Aorta (tissue), 5 donors: ENCODE measurements at regions not wholly inside any gene's neighbourhood (a gene's known extent, or its start where the extent isn't known, plus 50 kb on each side); places are given as distances from the start of the nearest gene placed in this dataset.

Source experiments
- ATAC-seq: fragments of 200-7000 bp; cut with Tn5 transposase; one replicate; pipeline ENCODE4 v1.9.1; 2022; ENCODE audit warnings: moderate library complexity; ENCODE audit not compliant: low FRiP score
- DNase-seq, 2 donors: peaks; one replicate each; pipeline ENCODE4 v3.0.0-alpha.2; 2020
- H3K27ac ChIP-seq, 2 donors: one replicate each; pipeline ENCODE4 v1.5.1; 2013; ENCODE audit warnings: low read length in 2 of 2, mild to moderate bottlenecking in 2 of 2, moderate library complexity in 2 of 2, control low read depth in 1 of 2, inconsistent platforms in 1 of 2, low read depth in 1 of 2
- H3K27me3 ChIP-seq, 2 donors: one replicate each; pipeline ENCODE4 v1.6.1; 2013; ENCODE audit warnings: control low read depth in 1 of 2, low read length in 1 of 2, mild to moderate bottlenecking in 1 of 2, moderate library complexity in 1 of 2; ENCODE audit not compliant: insufficient read depth in 2 of 2, control insufficient read depth in 1 of 2
- H3K36me3 ChIP-seq, 2 donors: one replicate each; pipeline ENCODE4 v1.6.1; 2013; ENCODE audit warnings: control low read depth in 1 of 2, low read length in 1 of 2, mild to moderate bottlenecking in 1 of 2; ENCODE audit not compliant: insufficient read depth in 2 of 2, control insufficient read depth in 1 of 2
- H3K4me1 ChIP-seq, 2 donors: one replicate each; pipeline ENCODE4 v1.6.1; 2013; ENCODE audit warnings: low read length in 2 of 2, control low read depth in 1 of 2, mild to moderate bottlenecking in 1 of 2, moderate library complexity in 1 of 2; ENCODE audit not compliant: insufficient read depth in 2 of 2, control insufficient read depth in 1 of 2
- H3K4me3 ChIP-seq, 2 donors: one replicate each; pipeline ENCODE4 v1.5.1; 2013; ENCODE audit warnings: low read length in 2 of 2, control low read depth in 1 of 2, mild to moderate bottlenecking in 1 of 2
- H3K9me3 ChIP-seq: one replicate; pipeline ENCODE4 v1.6.1; 2013; ENCODE audit warnings: mild to moderate bottlenecking, low read length; ENCODE audit not compliant: control insufficient read depth
- WGBS, 2 donors: extraction: QIAGEN DNeasy Blood & Tissue Kit; methylation state at CpG; one replicate each; pipeline ENCODE4 v1.1.7; 2013; 5-methylcytosine and 5-hydroxymethylcytosine counted together
- intact Hi-C, 2 donors: fragments of 100-400 bp; cut with DNase I; formaldehyde crosslinking; loops; one replicate each; pipeline versions ENCODE4 v1.14.2 to v1.15.0; 2022
- donor health status: healthy with polysubstance abuse.
- donor health status: Bipolar disorder and iron deficiency.
- donor health status: DM: no; HTN: no; CAD: no.
- donor health status: DM: no; HTN: no; CAD: no.
- donor health status: DM: yes; HTN: yes; CAD: no.

DNA sequence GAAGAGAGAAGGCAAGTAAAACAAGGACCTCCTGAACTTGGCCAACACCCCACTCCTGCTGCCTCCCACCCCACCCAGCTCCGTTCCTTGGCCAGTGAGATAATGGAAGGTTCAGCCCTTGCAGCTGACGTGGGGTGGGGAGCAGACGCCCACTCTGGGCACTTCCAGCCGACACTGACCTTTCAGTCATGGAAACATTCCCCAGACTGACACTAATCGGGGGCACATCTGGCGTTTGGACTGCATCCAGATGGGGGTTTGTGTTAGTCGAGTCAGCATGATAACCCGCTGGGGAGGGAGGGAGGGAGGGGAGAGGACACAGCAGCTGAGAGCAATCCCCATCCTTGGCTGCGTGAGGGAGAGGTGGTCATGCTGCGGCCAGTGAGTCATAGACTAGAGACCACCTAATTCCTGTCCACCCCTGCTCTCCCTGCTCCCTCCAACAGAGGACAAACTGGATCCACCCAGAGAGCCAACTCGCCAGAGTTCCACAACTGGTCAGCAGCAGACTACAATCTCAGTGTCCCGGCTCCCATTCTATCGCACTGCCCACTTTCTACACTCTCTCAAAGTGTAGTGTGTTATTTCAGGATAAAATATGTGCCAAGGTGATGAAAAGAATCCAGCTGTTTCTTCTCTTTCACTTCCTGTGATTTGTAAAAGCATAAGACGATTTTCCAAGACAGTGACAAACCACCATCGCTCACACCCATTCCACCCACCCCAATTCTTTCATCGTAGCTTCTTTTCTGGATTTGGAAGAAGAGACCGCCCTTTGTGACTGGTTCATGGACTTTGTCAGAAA is 115.4 kb upstream of the PKDCC start:
- Histone ChIP-seq H3K4me3 (no peak overlapping the region), H3K27ac (no peak overlapping the region), H3K27me3 (no peaks in the 10 kb centered on the region), H3K36me3 (no peaks in the 10 kb centered on the region), H3K9me3 (no peaks in the 10 kb centered on the region), H3K4me1 (peaks cover 0 to 6% of the 10 kb centered on the region in 2 donors)
- 39 to 41% methylated on average over 17 of the region's 17 CpGs for WGBS, 2 donors
- intact Hi-C loops = no loop called here
- DNase-seq (peak; percentile 88 to 91), ATAC-seq (peak; percentile 72)

DNA sequence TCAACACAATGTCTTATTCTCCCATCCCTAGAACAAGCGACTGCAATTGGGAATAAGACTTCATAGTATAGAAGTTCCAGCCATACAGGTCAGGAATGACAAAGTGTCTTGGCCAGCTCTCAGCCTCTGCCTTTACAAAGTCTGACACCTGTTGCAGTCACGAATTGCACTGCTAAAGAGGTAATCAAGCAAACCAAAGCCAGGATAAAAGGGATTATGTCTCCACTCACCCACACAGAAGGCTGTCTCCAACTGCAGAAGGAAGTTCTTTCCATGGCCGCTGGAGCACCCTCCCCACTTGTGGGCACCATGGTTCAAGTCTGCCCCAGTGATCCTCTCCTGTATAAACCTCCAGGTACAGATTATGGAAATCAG is 114.8 kb upstream of the PKDCC start:
- DNase-seq = no peak
- no peak overlapping the region for H3K4me3 ChIP-seq
- no peaks in the 10 kb centered on the region for H3K36me3 ChIP-seq
- H3K9me3 ChIP-seq = no peaks in the 10 kb centered on the region
- WGBS, 2 donors = 86 to 93% methylated on average over 3 of the region's 3 CpGs
- peaks cover 0 to 8% of the 10 kb centered on the region in 2 donors for H3K4me1 ChIP-seq
- no peak for ATAC-seq
- intact Hi-C loops = no loop called here
- H3K27ac ChIP-seq = no peak overlapping the region
- no peaks in the 10 kb centered on the region for H3K27me3 ChIP-seq

DNA sequence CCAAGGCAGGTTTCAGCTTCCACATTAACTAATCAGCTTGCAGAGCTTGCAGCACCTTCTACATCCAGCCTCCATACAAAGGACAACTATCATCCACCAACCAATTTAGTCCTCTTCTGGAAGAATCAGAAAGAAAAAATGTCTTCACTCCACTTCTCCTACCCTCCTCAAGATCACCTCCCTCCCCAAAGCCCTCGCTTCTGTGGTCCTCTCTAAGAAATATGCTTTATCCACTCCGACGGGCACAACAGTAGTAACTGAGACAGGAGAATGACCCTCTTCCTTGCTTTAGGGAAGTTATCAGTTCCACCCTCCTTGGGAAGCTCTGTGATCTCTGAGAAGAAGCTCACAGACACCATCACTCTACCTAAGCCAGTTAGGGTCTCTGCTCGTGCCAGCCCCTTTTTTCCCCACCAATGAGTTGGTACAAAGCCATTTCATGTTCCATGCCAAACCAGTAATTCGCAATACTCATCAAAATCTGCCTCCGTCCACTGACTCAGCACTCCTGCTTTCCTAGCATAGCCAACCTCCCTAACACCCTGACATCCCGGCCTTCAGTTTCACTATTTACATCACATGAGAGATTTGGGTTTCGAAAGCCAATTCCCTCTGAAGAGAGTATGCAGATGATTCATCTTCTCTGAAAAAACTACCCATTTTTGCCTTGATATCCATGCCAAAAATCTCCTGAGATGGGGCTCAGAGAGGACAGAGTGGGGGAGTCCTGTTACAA is 114.1 kb upstream of the PKDCC start:
- DNase-seq (no peak), ATAC-seq (peak; percentile 76)
- peaks cover 3 to 8% of the 10 kb centered on the region in 2 donors for H3K4me1 ChIP-seq
- 61 to 64% methylated on average over 8 of the region's 8 CpGs for WGBS, 2 donors
- intact Hi-C loops = no loop called here
- no peak overlapping the region for H3K4me3 ChIP-seq
- H3K36me3 ChIP-seq = no peaks in the 10 kb centered on the region
- H3K9me3 ChIP-seq = no peaks in the 10 kb centered on the region
- no peaks in the 10 kb centered on the region for H3K27me3 ChIP-seq
- H3K27ac ChIP-seq = no peak overlapping the region

DNA sequence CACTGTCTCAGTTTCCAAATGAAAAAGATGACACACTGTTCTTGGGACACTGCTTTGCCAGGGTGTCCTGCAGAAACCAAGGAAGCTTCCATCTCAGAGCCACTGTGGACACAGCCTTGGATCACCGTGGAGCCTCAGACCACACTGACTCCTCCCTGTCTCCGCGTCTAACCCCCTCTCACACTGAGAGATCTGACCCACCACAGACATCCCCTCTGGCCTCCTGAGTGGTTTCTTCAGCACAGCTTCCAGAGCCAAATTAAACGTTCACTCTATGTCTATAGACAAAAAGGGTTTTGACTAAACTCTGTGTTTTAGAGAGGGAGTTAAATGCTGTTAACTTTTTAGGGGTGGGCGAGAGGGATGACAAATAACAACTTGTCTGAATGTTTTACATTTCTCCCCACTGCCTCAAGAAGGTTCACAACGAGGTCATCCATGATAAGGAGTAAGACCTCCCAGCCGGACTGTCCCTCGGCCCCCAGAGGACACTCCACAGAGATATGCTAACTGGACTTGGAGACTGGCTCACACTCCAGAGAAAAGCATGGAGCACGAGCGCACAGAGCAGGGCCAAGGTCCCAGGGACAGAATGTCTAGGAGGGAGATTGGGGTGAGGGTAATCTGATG is 113.4 kb upstream of the PKDCC start:
- Histone ChIP-seq H3K27me3 (no peaks in the 10 kb centered on the region), H3K4me3 (no peak overlapping the region), H3K36me3 (no peaks in the 10 kb centered on the region), H3K4me1 (peaks cover 3 to 8% of the 10 kb centered on the region in 2 donors), H3K27ac (peak overlapping the region in 1 of 2 donors; percentile 7), H3K9me3 (no peaks in the 10 kb centered on the region)
- DNase-seq = no peak
- 44 to 45% methylated on average over 10 of the region's 10 CpGs for WGBS, 2 donors
- ATAC-seq = peak; percentile 36
- intact Hi-C loops = no loop called here

DNA sequence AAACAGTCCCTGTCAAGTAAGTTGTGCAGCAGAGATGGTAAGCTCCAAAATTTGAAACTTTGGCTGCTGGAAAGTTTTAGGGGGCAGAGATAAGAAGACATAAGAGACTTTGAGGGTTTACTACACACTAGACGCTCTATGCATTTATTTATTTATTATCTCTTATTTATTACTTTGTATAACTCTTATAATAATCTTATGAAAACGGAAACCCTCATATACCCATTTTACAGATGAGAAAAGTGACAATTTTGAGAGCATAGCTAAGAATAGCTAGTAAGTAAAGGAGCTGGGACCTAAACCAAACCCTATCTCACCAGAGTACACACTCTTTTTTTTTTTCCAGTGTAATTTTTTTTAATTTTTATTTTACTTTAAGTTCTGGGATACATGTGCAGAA is 112.8 kb upstream of the PKDCC start:
- Histone ChIP-seq H3K36me3 (no peaks in the 10 kb centered on the region), H3K27ac (no peak overlapping the region), H3K4me1 (peaks cover 3 to 8% of the 10 kb centered on the region in 2 donors), H3K4me3 (no peak overlapping the region), H3K27me3 (no peaks in the 10 kb centered on the region), H3K9me3 (no peaks in the 10 kb centered on the region)
- WGBS, 2 donors = 90 to 95% methylated on average over 2 of the region's 2 CpGs
- ATAC-seq (no peak), DNase-seq (no peak)
- intact Hi-C loops = no loop called here

DNA sequence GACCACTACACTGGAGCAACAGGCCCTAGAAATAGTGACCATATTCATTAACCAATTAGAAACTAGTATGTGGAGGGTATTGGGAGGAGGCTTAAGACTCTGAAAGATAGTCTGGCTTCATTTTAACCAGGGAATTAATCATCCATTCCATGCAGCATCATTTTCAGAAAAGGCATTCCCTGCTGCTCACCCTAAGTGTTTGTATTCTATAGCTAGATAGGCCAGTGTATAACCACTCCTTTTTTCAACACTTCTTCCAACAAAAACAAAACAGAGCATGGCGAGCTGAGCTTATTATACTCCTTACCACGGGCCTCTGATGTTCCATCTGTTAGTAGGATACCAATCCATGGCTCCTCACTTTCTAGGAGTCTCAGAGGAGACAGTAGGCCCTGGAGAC is 112.0 kb upstream of the PKDCC start:
- WGBS, 2 donors = 23% methylated on average over 2 of the region's 2 CpGs
- Histone ChIP-seq H3K4me3 (no peak overlapping the region), H3K27ac (no peak overlapping the region)

DNA sequence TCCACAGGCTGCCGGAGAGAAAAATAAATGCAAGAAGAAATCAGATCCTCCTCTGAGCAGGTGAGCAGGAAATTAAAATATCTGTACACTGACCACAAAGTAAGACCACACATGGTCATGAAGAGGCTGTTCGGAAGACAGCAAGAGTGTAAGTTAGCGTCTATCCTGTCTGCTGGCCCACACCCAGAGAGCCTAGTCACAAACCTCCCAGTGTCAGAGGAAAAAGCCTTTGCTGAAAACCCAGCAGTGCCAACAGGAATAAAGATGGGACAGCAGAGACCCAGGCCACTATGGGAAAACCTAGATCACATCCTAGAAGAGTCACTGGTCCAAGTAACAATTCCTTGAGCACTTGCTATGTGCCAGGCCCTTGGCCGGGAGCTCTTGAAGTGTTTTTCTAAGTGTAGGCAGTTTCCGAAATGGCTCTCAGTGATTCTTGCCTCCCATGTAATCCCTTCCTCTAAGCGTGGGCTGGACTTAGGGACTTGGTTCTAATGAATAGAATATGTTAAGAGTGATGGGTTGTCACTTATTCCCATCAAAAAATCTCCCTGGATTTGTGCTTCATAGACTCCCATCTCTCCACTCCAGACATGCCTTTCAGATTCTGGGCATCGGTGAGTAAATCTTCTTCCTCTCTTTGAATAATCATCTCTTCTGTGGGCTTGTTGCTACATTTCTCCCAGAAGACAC is 110.9 kb upstream of the PKDCC start:
- no peak for ATAC-seq
- Histone ChIP-seq H3K36me3 (no peaks in the 10 kb centered on the region), H3K4me3 (no peak overlapping the region), H3K27ac (no peak overlapping the region), H3K9me3 (no peaks in the 10 kb centered on the region), H3K4me1 (peaks cover 3 to 8% of the 10 kb centered on the region in 2 donors), H3K27me3 (no peaks in the 10 kb centered on the region)
- 47 to 52% methylated on average over 7 of the region's 7 CpGs for WGBS, 2 donors
- intact Hi-C loops = no loop called here
- DNase-seq = no peak

More for the DNA sequence above, 112.0 kb upstream of the PKDCC start:
- DNase-seq = no peak
- Histone ChIP-seq H3K9me3 (no peaks in the 10 kb centered on the region), H3K36me3 (no peaks in the 10 kb centered on the region), H3K4me1 (peaks cover 3 to 8% of the 10 kb centered on the region in 2 donors), H3K27me3 (no peaks in the 10 kb centered on the region)
- intact Hi-C loops = no loop called here
- no peak for ATAC-seq

DNA sequence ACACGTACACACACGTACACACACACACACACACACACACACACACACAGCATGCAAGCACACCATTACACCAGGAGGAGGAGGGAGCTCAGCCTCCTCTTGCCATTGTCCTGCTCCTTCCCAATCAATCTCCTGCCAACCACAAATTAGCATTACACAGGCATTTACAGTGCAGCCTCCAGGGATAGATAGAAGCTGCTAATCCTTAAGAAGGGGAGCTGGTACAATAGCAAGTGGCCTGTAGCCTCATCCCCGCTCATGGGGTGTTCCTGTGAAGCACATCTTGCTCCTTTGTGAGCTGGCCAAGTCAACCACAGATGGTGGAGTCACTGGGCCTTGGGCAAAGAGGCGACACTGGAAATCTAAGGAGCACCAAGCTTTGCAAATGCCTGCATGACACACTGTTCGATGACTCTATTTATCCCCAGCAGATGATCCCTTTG is 110.3 kb upstream of the PKDCC start:
- WGBS, 2 donors = 68 to 71% methylated on average over 5 of the region's 5 CpGs

More for the DNA sequence above, 110.3 kb upstream of the PKDCC start:
- Histone ChIP-seq H3K9me3 (no peaks in the 10 kb centered on the region), H3K36me3 (no peaks in the 10 kb centered on the region), H3K4me3 (no peak overlapping the region), H3K4me1 (peaks cover 3 to 8% of the 10 kb centered on the region in 2 donors), H3K27me3 (no peaks in the 10 kb centered on the region), H3K27ac (no peak overlapping the region)
- DNase-seq (no peak), ATAC-seq (no peak)
- intact Hi-C loops = no loop called here
